BLaER1 (cell line): ENCODE measurements at regions not wholly inside any gene's neighbourhood (a gene's known extent, or its start where the extent isn't known, plus 50 kb on each side); places are given as distances from the start of the nearest gene placed in this dataset.

ENCODE experiments used
- H3K27ac ChIP-seq: shearing (Covaris generic); formaldehyde crosslinking; 2 replicates; pipeline ENCODE4 v1.8.1; 2022
- H3K27me3 ChIP-seq: shearing (Covaris generic); formaldehyde crosslinking; 2 replicates; pipeline ENCODE4 v1.8.1; 2022
- H3K36me3 ChIP-seq: shearing (Covaris generic); formaldehyde crosslinking; 2 replicates; pipeline ENCODE4 v1.8.1; 2022
- H3K4me1 ChIP-seq: shearing (Covaris generic); formaldehyde crosslinking; 2 replicates; pipeline ENCODE4 v1.8.1; 2022
- H3K4me2 ChIP-seq: shearing (Covaris generic); formaldehyde crosslinking; 2 replicates; pipeline ENCODE4 v1.8.1; 2022
- H3K4me3 ChIP-seq: shearing (Covaris generic); formaldehyde crosslinking; 2 replicates; pipeline ENCODE4 v1.8.1; 2022
- H3K9ac ChIP-seq: shearing (Covaris generic); formaldehyde crosslinking; 2 replicates; pipeline ENCODE4 v1.8.1; 2022
- H3K9me3 ChIP-seq: shearing (Covaris generic); formaldehyde crosslinking; 2 replicates; pipeline ENCODE4 v1.8.1; 2022
- H4K20me1 ChIP-seq: shearing (Covaris generic); formaldehyde crosslinking; 2 replicates; pipeline ENCODE4 v1.8.1; 2022
- Cebpa-rat ChIP-seq: shearing (Covaris generic); IDR thresholded peaks from 2 replicates; pipeline ENCODE4 v1.8.1; 2022

DNA sequence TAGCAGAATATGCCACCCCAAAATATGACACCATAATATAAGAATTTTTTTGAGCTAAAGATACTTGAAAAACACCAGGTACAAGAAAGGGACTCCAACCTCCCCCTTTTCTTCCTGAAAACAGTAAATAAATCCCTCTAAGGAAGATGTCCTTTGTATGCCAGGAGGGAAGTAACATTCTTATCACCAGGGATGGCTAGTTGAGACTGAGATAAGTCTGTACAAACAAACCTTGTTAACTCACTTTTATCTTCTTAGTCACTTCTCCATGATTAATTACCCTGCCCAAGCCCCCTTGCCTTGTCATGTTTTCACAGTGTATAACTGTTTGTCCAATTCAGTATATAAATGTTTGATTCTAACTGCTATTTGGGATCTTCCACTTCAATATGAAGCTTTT lies 888.0 kb downstream of the PCDH18 start:
- Histone ChIP-seq H3K4me2 (no peak overlapping the region), H3K36me3 (no peaks in the 10 kb centered on the region), H4K20me1 (no peaks in the 10 kb centered on the region), H3K9me3 (no peaks in the 10 kb centered on the region), H3K4me1 (no peaks in the 10 kb centered on the region), H3K27me3 (no peaks in the 10 kb centered on the region), H3K27ac (no peak overlapping the region), H3K4me3 (no peak overlapping the region), H3K9ac (no peak overlapping the region)
- no peak for TF ChIP-seq Cebpa-rat

DNA sequence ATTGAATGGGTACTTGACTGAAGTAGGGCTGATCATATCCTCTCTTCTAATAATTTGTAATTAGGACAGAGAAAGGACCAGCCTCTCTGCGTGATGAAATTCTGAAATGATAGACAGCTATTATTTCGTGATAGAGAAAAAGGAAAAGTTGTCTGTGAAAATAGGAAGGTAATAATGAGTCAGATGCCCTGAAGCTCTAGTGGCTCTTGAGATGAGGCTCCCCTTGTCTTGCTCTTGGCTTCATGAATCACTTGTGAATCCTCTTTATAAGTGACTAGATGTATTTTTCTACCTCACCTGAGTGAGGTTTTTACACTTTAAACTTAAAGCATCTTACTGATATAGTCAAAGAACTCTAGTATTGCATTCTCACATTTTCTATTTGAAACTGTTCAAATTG lies 888.9 kb downstream of the PCDH18 start:
- Histone ChIP-seq H3K9me3 (no peaks in the 10 kb centered on the region), H3K4me1 (no peaks in the 10 kb centered on the region), H3K4me2 (no peak overlapping the region), H4K20me1 (no peaks in the 10 kb centered on the region), H3K27me3 (no peaks in the 10 kb centered on the region), H3K4me3 (no peak overlapping the region), H3K36me3 (no peaks in the 10 kb centered on the region), H3K9ac (no peak overlapping the region), H3K27ac (no peak overlapping the region)
- no peak for TF ChIP-seq Cebpa-rat

- Histone ChIP-seq H3K27ac (no peak overlapping the region), H3K4me3 (no peak overlapping the region), H3K27me3 (no peaks in the 10 kb centered on the region), H3K9me3 (no peaks in the 10 kb centered on the region), H3K36me3 (no peaks in the 10 kb centered on the region), H3K4me2 (no peak overlapping the region), H3K4me1 (no peaks in the 10 kb centered on the region), H3K9ac (no peak overlapping the region), H4K20me1 (no peaks in the 10 kb centered on the region)
- TF ChIP-seq Cebpa-rat, result no peak
Observed at GRCh38 chr4:136637071-136637777, 895.1 kb downstream of the PCDH18 start.

DNA sequence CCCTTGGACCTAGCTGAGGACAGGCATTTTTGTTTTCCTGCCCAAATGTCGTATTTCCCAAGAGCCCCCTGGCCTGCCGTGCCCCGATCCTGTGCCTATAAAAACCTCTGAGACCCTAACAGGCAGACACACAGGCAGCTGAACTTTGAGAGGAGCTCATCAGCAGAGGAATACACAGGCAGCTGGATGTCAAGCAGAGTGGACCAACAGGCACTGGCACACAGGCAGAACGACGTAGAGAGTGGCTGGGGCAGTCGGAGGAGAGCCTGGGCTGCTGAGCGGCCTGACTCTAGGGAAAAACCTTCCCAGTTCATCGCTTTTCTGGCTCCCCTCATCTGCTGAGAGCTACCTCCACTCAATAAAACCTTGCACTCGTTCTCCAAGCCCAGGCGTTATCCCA lies 896.1 kb downstream of the PCDH18 start:
- Histone ChIP-seq H3K27ac (no peak overlapping the region), H3K4me2 (no peak overlapping the region), H3K27me3 (no peaks in the 10 kb centered on the region), H3K9me3 (no peaks in the 10 kb centered on the region), H3K4me1 (no peaks in the 10 kb centered on the region), H3K36me3 (no peaks in the 10 kb centered on the region), H3K4me3 (no peak overlapping the region), H3K9ac (no peak overlapping the region), H4K20me1 (no peaks in the 10 kb centered on the region)
- TF ChIP-seq Cebpa-rat, result no peak

GRCh38 chr4:136634121-136634520 lies 898.2 kb downstream of the PCDH18 start:
- TF ChIP-seq Cebpa-rat, result no peak
- no peaks in the 10 kb centered on the region for H4K20me1 ChIP-seq
- no peak overlapping the region for H3K4me3 ChIP-seq
- no peaks in the 10 kb centered on the region for H3K9me3 ChIP-seq
- no peaks in the 10 kb centered on the region for H3K27me3 ChIP-seq
- H3K27ac ChIP-seq, result no peak overlapping the region
- no peak overlapping the region for H3K4me2 ChIP-seq
- no peaks in the 10 kb centered on the region for H3K36me3 ChIP-seq
- H3K4me1 ChIP-seq, result no peaks in the 10 kb centered on the region
- H3K9ac ChIP-seq, result no peak overlapping the region

DNA sequence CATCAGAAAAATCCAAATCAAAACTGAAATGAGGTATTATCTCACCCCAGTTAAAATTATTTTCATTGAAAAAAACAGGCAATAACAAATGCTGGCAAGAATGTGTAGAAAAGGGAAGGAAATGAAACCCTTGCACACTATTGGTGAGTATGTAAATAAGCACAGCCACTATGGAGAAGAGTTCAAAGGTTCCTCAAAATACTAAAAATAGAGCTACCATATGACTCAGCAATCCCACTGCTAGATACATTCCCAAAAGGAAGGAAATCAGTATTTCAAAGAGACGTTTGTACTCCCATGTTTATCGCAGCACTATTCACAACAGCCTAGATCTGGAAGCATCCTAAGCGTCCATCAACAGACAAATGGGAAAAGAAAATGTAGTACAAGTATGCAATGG lies 932.4 kb downstream of the PCDH18 start:
- H3K9me3 ChIP-seq, result peaks cover under 1% of the 10 kb centered on the region; the same call in 1 of the 2 replicates
- TF ChIP-seq Cebpa-rat, result no peak
- no peak overlapping the region for H3K9ac ChIP-seq
- H3K4me3 ChIP-seq, result no peak overlapping the region
- no peaks in the 10 kb centered on the region for H3K27me3 ChIP-seq
- no peaks in the 10 kb centered on the region for H3K36me3 ChIP-seq
- no peak overlapping the region for H3K27ac ChIP-seq
- no peaks in the 10 kb centered on the region for H4K20me1 ChIP-seq
- no peaks in the 10 kb centered on the region for H3K4me1 ChIP-seq
- no peak overlapping the region for H3K4me2 ChIP-seq

DNA sequence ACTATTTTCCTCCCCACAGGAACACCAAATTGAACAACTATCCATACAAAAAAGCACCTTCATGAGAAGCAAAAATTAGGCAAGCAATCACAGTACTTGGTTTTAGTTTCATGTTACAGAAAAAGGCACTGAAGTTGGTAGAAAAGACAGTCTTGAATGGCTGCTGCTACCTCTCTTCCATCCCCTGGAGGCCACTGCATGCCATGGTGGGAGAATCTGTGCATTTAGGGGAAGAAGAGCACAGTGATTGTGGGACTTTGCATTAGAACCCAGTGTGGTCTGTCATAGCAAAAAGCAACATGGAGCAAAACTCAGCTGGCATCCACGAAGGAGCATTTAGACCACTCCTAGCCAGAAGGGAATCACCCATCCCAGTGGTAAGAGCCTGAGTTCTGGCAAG lies 941.9 kb downstream of the PCDH18 start:
- TF ChIP-seq Cebpa-rat, result no peak
- no peak overlapping the region for H3K27ac ChIP-seq

GRCh38 chr4:136583567-136583966 lies 948.7 kb downstream of the PCDH18 start:
- Histone ChIP-seq H3K27me3 (no peaks in the 10 kb centered on the region), H3K9me3 (no peaks in the 10 kb centered on the region), H3K4me2 (no peak overlapping the region), H3K4me1 (no peaks in the 10 kb centered on the region), H3K4me3 (no peak overlapping the region), H3K27ac (no peak overlapping the region), H3K9ac (no peak overlapping the region), H3K36me3 (no peaks in the 10 kb centered on the region), H4K20me1 (no peaks in the 10 kb centered on the region)
- TF ChIP-seq Cebpa-rat, result no peak

More for the DNA sequence above, 941.9 kb downstream of the PCDH18 start:
- H3K9me3 ChIP-seq, result peaks cover 7% of the 10 kb centered on the region
- H3K4me2 ChIP-seq, result no peak overlapping the region
- H3K4me3 ChIP-seq, result no peak overlapping the region
- H3K4me1 ChIP-seq, result no peaks in the 10 kb centered on the region
- no peak overlapping the region for H3K9ac ChIP-seq
- no peaks in the 10 kb centered on the region for H3K27me3 ChIP-seq
- H3K36me3 ChIP-seq, result no peaks in the 10 kb centered on the region
- no peaks in the 10 kb centered on the region for H4K20me1 ChIP-seq

DNA sequence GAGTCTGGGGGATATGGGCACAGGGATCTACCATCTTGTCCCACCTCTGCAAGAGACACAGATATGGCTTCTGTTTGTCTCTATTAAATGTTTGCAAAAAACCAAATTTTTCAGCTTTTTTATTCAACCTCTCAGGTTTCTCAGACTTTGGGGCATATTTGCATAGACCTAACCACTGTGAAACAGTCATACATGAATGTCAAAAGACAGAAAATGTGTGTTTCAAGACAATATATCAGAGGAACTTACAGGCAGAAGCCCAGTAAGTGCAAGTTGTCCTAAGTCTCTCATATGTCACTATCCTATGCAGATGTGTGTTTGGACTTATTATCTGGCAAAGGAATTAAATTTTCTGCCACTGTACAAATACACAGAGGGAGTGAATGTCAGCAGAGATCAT lies 951.2 kb downstream of the PCDH18 start:
- H4K20me1 ChIP-seq, result no peaks in the 10 kb centered on the region
- no peaks in the 10 kb centered on the region for H3K27me3 ChIP-seq
- H3K27ac ChIP-seq, result no peak overlapping the region
- TF ChIP-seq Cebpa-rat, result no peak
- H3K4me2 ChIP-seq, result no peak overlapping the region
- H3K4me1 ChIP-seq, result no peaks in the 10 kb centered on the region
- H3K4me3 ChIP-seq, result no peak overlapping the region
- H3K9me3 ChIP-seq, result no peaks in the 10 kb centered on the region
- H3K36me3 ChIP-seq, result no peaks in the 10 kb centered on the region
- no peak overlapping the region for H3K9ac ChIP-seq

DNA sequence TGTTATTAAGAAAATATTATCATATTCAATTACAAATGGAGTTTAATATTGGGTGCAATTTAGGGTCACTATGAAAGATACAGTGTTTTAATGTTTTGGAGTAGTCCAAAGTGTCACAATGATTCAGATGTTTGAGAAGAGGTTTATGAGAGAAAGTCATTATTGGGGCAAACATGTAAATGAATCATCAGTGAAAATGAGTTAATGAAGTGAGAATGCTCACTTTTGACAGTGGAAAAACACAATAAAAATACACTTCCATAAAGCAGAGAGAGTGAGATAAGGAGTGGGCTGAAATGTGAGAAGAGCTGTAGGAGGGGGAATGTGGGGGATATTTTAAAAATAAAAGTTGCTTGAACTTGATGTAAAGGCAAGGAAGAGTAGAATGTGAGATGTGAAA lies 957.1 kb downstream of the PCDH18 start:
- H3K36me3 ChIP-seq, result no peaks in the 10 kb centered on the region
- H3K4me3 ChIP-seq, result no peak overlapping the region
- H3K4me1 ChIP-seq, result no peaks in the 10 kb centered on the region
- no peak for TF ChIP-seq Cebpa-rat
- H3K4me2 ChIP-seq, result no peak overlapping the region
- no peaks in the 10 kb centered on the region for H3K9me3 ChIP-seq
- no peaks in the 10 kb centered on the region for H3K27me3 ChIP-seq
- H3K9ac ChIP-seq, result no peak overlapping the region
- H4K20me1 ChIP-seq, result no peaks in the 10 kb centered on the region
- no peak overlapping the region for H3K27ac ChIP-seq

DNA sequence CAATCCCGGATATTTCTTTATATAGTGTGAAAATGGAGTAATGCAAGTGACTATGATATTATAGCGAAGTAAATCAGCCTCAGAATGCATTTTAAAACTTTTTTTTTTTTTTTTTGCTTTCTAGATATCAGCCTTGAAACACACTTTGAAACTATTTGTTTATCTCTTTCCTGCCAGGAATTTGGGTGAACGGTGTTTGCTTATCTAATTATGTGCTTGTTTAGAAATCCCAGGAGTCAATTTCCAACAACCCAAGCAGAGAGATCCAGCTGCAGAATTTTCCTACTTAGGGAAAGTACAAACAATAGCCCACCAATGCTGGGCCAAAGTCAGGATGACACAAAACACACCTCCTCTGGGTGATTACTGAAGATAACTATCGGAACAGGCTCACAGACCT lies 958.8 kb downstream of the PCDH18 start:
- Histone ChIP-seq H3K4me2 (no peak overlapping the region), H3K9ac (no peak overlapping the region), H3K9me3 (no peaks in the 10 kb centered on the region), H4K20me1 (no peaks in the 10 kb centered on the region), H3K27me3 (no peaks in the 10 kb centered on the region), H3K4me1 (no peaks in the 10 kb centered on the region), H3K36me3 (no peaks in the 10 kb centered on the region), H3K4me3 (no peak overlapping the region), H3K27ac (no peak overlapping the region)
- TF ChIP-seq Cebpa-rat, result no peak
